ENCODE measurements at regions not wholly inside any gene's neighbourhood (a gene's known extent, or its start where the extent isn't known, plus 50 kb on each side); places are given as distances from the start of the nearest gene placed in this dataset.

- TF ChIP-seq ZFP30 (CRISPR knock-in tag; IDR thresholded peaks at IDR 0.05) (no peak), RARB (CRISPR knock-in tag; IDR thresholded peaks at IDR 0.05) (no peak)
Measured at GRCh38 chr15:97806766-97807165, 153.7 kb upstream of the ARRDC4 start.

GRCh38 chr15:97815835-97816234, 144.7 kb upstream of the ARRDC4 start:
- TF ChIP-seq CSDC2 (CRISPR knock-in tag; IDR thresholded peaks at IDR 0.05) = no peak
- no peak for TF ChIP-seq ZNF70 (CRISPR knock-in tag; IDR thresholded peaks at IDR 0.05)
- TF ChIP-seq ZFP30 (CRISPR knock-in tag; IDR thresholded peaks at IDR 0.05) = no peak
- TF ChIP-seq ESRRG (CRISPR knock-in tag; IDR thresholded peaks at IDR 0.05) = no peak
- no peak for TF ChIP-seq ZNF565 (CRISPR knock-in tag; conservative IDR thresholded peaks at IDR 0.05; ENCODE audit: low read depth)
- TF ChIP-seq ZFP3 (CRISPR knock-in tag; IDR thresholded peaks at IDR 0.05) = no peak
- no peak for TF ChIP-seq TOX (CRISPR knock-in tag; IDR thresholded peaks at IDR 0.05; ENCODE audit: borderline replicate concordance)
- TF ChIP-seq PPARA (CRISPR knock-in tag; IDR thresholded peaks at IDR 0.05; ENCODE audit: borderline replicate concordance) = no peak
- no peak for TF ChIP-seq OSR1 (CRISPR knock-in tag; IDR thresholded peaks at IDR 0.05)
- TF ChIP-seq CSRNP3 (CRISPR knock-in tag; IDR thresholded peaks at IDR 0.05) = no peak
- TF ChIP-seq ARNTL (CRISPR knock-in tag; IDR thresholded peaks at IDR 0.05; ENCODE audit: borderline replicate concordance, low read depth) = no peak
- no peak for TF ChIP-seq POU6F1 (CRISPR knock-in tag; IDR thresholded peaks at IDR 0.05; ENCODE audit: borderline replicate concordance, low read depth)
- TF ChIP-seq TCF4 (CRISPR knock-in tag; IDR thresholded peaks at IDR 0.05; ENCODE audit: borderline replicate concordance) = no peak
- TF ChIP-seq PATZ1 (CRISPR knock-in tag; IDR thresholded peaks at IDR 0.05; ENCODE audit: borderline replicate concordance) = no peak
- TF ChIP-seq ZNF8 (CRISPR knock-in tag; IDR thresholded peaks at IDR 0.05) = no peak
- no peak for TF ChIP-seq GLIS3 (CRISPR knock-in tag; IDR thresholded peaks at IDR 0.05)
- ATAC-seq = no peak

More at GRCh38 chr15:97806766-97807165, 153.7 kb upstream of the ARRDC4 start:
- ATAC-seq = no peak

- TF ChIP-seq RARB (CRISPR knock-in tag; IDR thresholded peaks at IDR 0.05) (no peak), ZFP30 (CRISPR knock-in tag; IDR thresholded peaks at IDR 0.05) (no peak), TCF4 (CRISPR knock-in tag; IDR thresholded peaks at IDR 0.05; ENCODE audit: borderline replicate concordance) (no peak)
- ATAC-seq = no peak
Measured at GRCh38 chr15:97817276-97817890, 143.1 kb upstream of the ARRDC4 start.

GRCh38 chr15:97836003-97836402, 124.5 kb upstream of the ARRDC4 start:
- no peak for ATAC-seq
- TF ChIP-seq BACH2 (CRISPR knock-in tag; IDR thresholded peaks at IDR 0.05; ENCODE audit: borderline replicate concordance) = no peak
- no peak for TF ChIP-seq TOX (CRISPR knock-in tag; IDR thresholded peaks at IDR 0.05; ENCODE audit: borderline replicate concordance)
- TF ChIP-seq SNAI2 (CRISPR knock-in tag; IDR thresholded peaks at IDR 0.05) = no peak
- no peak for TF ChIP-seq TSHZ2 (CRISPR knock-in tag; IDR thresholded peaks at IDR 0.05)
- TF ChIP-seq ZFP30 (CRISPR knock-in tag; IDR thresholded peaks at IDR 0.05) = no peak
- no peak for TF ChIP-seq POU6F1 (CRISPR knock-in tag; IDR thresholded peaks at IDR 0.05; ENCODE audit: borderline replicate concordance, low read depth)
- no peak for TF ChIP-seq CREB5 (CRISPR knock-in tag; IDR thresholded peaks at IDR 0.05; ENCODE audit: low read depth)
- TF ChIP-seq GLIS3 (CRISPR knock-in tag; IDR thresholded peaks at IDR 0.05) = no peak
- no peak for TF ChIP-seq ISL1 (CRISPR knock-in tag; IDR thresholded peaks at IDR 0.05)
- no peak for TF ChIP-seq ARNTL (CRISPR knock-in tag; IDR thresholded peaks at IDR 0.05; ENCODE audit: borderline replicate concordance, low read depth)
- TF ChIP-seq RARB (CRISPR knock-in tag; IDR thresholded peaks at IDR 0.05) = no peak
- TF ChIP-seq ZFP3 (CRISPR knock-in tag; IDR thresholded peaks at IDR 0.05) = no peak
- TF ChIP-seq ZNF70 (CRISPR knock-in tag; IDR thresholded peaks at IDR 0.05) = no peak
- no peak for TF ChIP-seq ZNF565 (CRISPR knock-in tag; conservative IDR thresholded peaks at IDR 0.05; ENCODE audit: low read depth)

Data from SK-N-SH treated with all-trans-retinoic acid at 6 μM for 48 hours (cell line).